Panc1 (cell line): ENCODE measurements at regions not wholly inside any gene's neighbourhood (a gene's known extent, or its start where the extent isn't known, plus 50 kb on each side); places are given as distances from the start of the nearest gene placed in this dataset.

ENCODE experiments used
- ATAC-seq: fragments of 200-7000 bp; cut with Tn5 transposase; 2 replicates; pipeline ENCODE4 v1.9.1; 2020; ENCODE audit warnings: mild to moderate bottlenecking, moderate library complexity
- BruUV-seq: library from RNA; stranded (reverse); fragments of 400-500 nt; replicated peaks from 2 replicates; lab custom pipeline; 2021; lab: Mats Ljungman, UMichigan
- CTCF ChIA-PET: fragments of 300-600 bp; sonication (Branson Sonifier 250); formaldehyde crosslinking; loops from one replicate; lab custom pipeline; 2022; ENCODE audit warnings: antibody characterized with exemption; lab: Charles Lee
- POLR2A ChIA-PET: fragments of 300-600 bp; sonication (Branson Sonifier 250); formaldehyde crosslinking; loops from one replicate; lab custom pipeline; 2022; ENCODE audit warnings: antibody characterized with exemption; lab: Charles Lee
- DNase-seq: peaks from one replicate; pipeline ENCODE4 v3.0.0-alpha.2; 2010; ENCODE audit warnings: low read depth, low spot score
- H3K27ac ChIP-seq: 2 replicates; pipeline ENCODE4 v1.5.1; 2011; ENCODE audit warnings: mild to moderate bottlenecking, low read length, inconsistent platforms
- H3K27me3 ChIP-seq: fragments of 200-500 bp; sonication (Bioruptor generic); 2 replicates; pipeline ENCODE4 v1.6.0; 2014; ENCODE audit warnings: low read length, inconsistent platforms; ENCODE audit not compliant: control insufficient read depth, insufficient read depth
- H3K36me3 ChIP-seq: fragments of 200-500 bp; sonication (Bioruptor generic); 2 replicates; pipeline ENCODE4 v1.5.1; 2014; ENCODE audit warnings: inconsistent platforms, mild to moderate bottlenecking, low read length, moderate library complexity; ENCODE audit not compliant: control insufficient read depth, insufficient read depth
- H3K4me1 ChIP-seq: 2 replicates; pipeline ENCODE4 v1.5.1; 2011; ENCODE audit warnings: inconsistent platforms, mild to moderate bottlenecking, low read length, moderate library complexity; ENCODE audit not compliant: control insufficient read depth, insufficient read depth
- H3K4me3 ChIP-seq, 2 experiments: 2 replicates each; pipeline ENCODE4 v1.5.1; 2011 to 2012; ENCODE audit warnings: low read depth in 2 of 2, low read length in 2 of 2, mild to moderate bottlenecking in 2 of 2, inconsistent platforms in 1 of 2, moderate library complexity in 1 of 2
- H3K9me3 ChIP-seq: fragments of 200-500 bp; sonication (Bioruptor generic); 2 replicates; pipeline ENCODE4 v1.5.1; 2014; ENCODE audit warnings: low read depth, mild to moderate bottlenecking, inconsistent platforms, low read length, moderate library complexity; ENCODE audit not compliant: control insufficient read depth, insufficient read depth
- CTCF ChIP-seq: fragments of 450-650 bp; IDR thresholded peaks from 2 replicates; pipeline ENCODE4 v1.5.1; 2017; ENCODE audit warnings: mild to moderate bottlenecking
- POLR2AphosphoS5 ChIP-seq: IDR thresholded peaks from 2 replicates; pipeline ENCODE4 v1.6.1; 2012; ENCODE audit warnings: mild to moderate bottlenecking, low read depth, low read length, moderate library complexity
- REST ChIP-seq, 2 experiments: IDR thresholded peaks; 2 replicates each; pipeline ENCODE4 v1.6.1; 2011 to 2012; ENCODE audit warnings: low read depth in 2 of 2, control low read depth in 1 of 2, low read length in 1 of 2, mild to moderate bottlenecking in 1 of 2, moderate library complexity in 1 of 2; ENCODE audit not compliant: insufficient read depth in 1 of 2
- SIN3A ChIP-seq: IDR thresholded peaks from 2 replicates; pipeline ENCODE4 v1.6.1; 2012; ENCODE audit warnings: low read depth, mild to moderate bottlenecking, low read length, moderate library complexity, borderline replicate concordance; ENCODE audit not compliant: insufficient read depth
- TCF7L2 ChIP-seq: IDR thresholded peaks from 2 replicates; pipeline ENCODE4 v1.6.1; 2011; ENCODE audit warnings: mild to moderate bottlenecking, low read depth, low read length, inconsistent platforms
- in situ Hi-C: cut with HindIII; loops from 2 replicates; pipeline ENCODE4 v1.10.0; 2016; ENCODE audit warnings: low sequenced_read_pairs, low pct_unique_long_range_greater_than_20kb
- intact Hi-C: fragments of 100-400 bp; cut with micrococcal nuclease; formaldehyde crosslinking; loops from one replicate; pipeline ENCODE4 v1.10.0; 2022; ENCODE audit not compliant: unreplicated experiment

- no peak for TF ChIP-seq CTCF
- no peak for TF ChIP-seq REST (IDR thresholded peaks at IDR 0.05; ENCODE audit: insufficient read depth in 1 of 2, low read depth in 2 of 2, low read length in 1 of 2)
- TF ChIP-seq SIN3A: no peak
- TF ChIP-seq POLR2AphosphoS5: no peak
- no peak for TF ChIP-seq TCF7L2
- no TSS peak for BruUV-seq
- CTCF ChIA-PET: no interaction called here
These were observed 343.4 kb downstream of the GXYLT1 start for GRCh38 chr12:41801261-41801660.

GRCh38 chr12:41799671-41800070 is 345.0 kb downstream of the GXYLT1 start:
- H3K4me1 ChIP-seq: no peaks in the 10 kb centered on the region
- no peak for TF ChIP-seq REST (IDR thresholded peaks at IDR 0.05; ENCODE audit: insufficient read depth in 1 of 2, low read depth in 2 of 2, low read length in 1 of 2)
- TF ChIP-seq TCF7L2: no peak
- TF ChIP-seq CTCF: no peak
- TF ChIP-seq POLR2AphosphoS5: no peak
- no peak for TF ChIP-seq SIN3A
- no peaks in the 10 kb centered on the region for H3K36me3 ChIP-seq
- BruUV-seq: no TSS peak
- no peak overlapping the region for H3K4me3 ChIP-seq
- POLR2A ChIA-PET: no interaction called here
- H3K27me3 ChIP-seq: no peaks in the 10 kb centered on the region
- H3K9me3 ChIP-seq: no peaks in the 10 kb centered on the region
- intact Hi-C loops (no loop called here), in situ Hi-C loops (no loop called here)
- no peak overlapping the region for H3K27ac ChIP-seq
- ATAC-seq (no peak), DNase-seq (no peak)
- CTCF ChIA-PET: no interaction called here

More at GRCh38 chr12:41801261-41801660, 343.4 kb downstream of the GXYLT1 start:
- POLR2A ChIA-PET: no interaction called here
- no peaks in the 10 kb centered on the region for H3K36me3 ChIP-seq
- H3K27me3 ChIP-seq: no peaks in the 10 kb centered on the region
- DNase-seq (no peak), ATAC-seq (no peak)
- H3K4me3 ChIP-seq: no peak overlapping the region
- no peak overlapping the region for H3K27ac ChIP-seq
- in situ Hi-C loops (no loop called here), intact Hi-C loops (no loop called here)
- H3K4me1 ChIP-seq: no peaks in the 10 kb centered on the region
- H3K9me3 ChIP-seq: no peaks in the 10 kb centered on the region
